PC-9 (cell line): ENCODE measurements at regions not wholly inside any gene's neighbourhood (a gene's known extent, or its start where the extent isn't known, plus 50 kb on each side); places are given as distances from the start of the nearest gene placed in this dataset.

Source experiments
- CTCF ChIP-seq: fragments of 200-600 bp; sonication (generic); conservative IDR thresholded peaks from 2 replicates; pipeline ENCODE4 v1.6.1; 2017; ENCODE audit warnings: mixed run types, antibody characterized with exemption, mild to moderate bottlenecking, moderate library complexity
- EZH2 ChIP-seq: fragments of 200-600 bp; sonication (generic); IDR thresholded peaks from 2 replicates; pipeline ENCODE4 v1.8.0; 2017; ENCODE audit warnings: antibody characterized with exemption, low read depth

GRCh38 chr4:179492260-179493080 is 2050.2 kb upstream of the AGA start:
- TF ChIP-seq CTCF: no peak
- no peak for TF ChIP-seq EZH2
